DOHH2 (cell line): ENCODE measurements at regions not wholly inside any gene's neighbourhood (a gene's known extent, or its start where the extent isn't known, plus 50 kb on each side); places are given as distances from the start of the nearest gene placed in this dataset.

ENCODE experiments used
- H3F3A ChIP-seq: fragments of 200-600 bp; sonication (generic), shearing (Covaris generic); 2 replicates; pipeline ENCODE4 v1.6.0; 2016; ENCODE audit warnings: antibody characterized with exemption, mild to moderate bottlenecking; ENCODE audit not compliant: control insufficient read depth, insufficient read depth
- H3K27ac ChIP-seq: fragments of 200-600 bp; sonication (generic); 2 replicates; pipeline ENCODE4 v1.5.1; 2014; ENCODE audit warnings: low read depth, mild to moderate bottlenecking, low read length, moderate library complexity
- H3K27me3 ChIP-seq: fragments of 200-600 bp; sonication (generic); 2 replicates; pipeline ENCODE4 v1.6.1; 2014; ENCODE audit warnings: mild to moderate bottlenecking, low read length, mixed read lengths; ENCODE audit not compliant: control insufficient read depth
- H3K36me3 ChIP-seq: fragments of 200-600 bp; sonication (generic); 2 replicates; pipeline ENCODE4 v1.6.1; 2014; ENCODE audit warnings: mild to moderate bottlenecking, low read length, moderate library complexity, mixed read lengths; ENCODE audit not compliant: control insufficient read depth
- H3K4me1 ChIP-seq: fragments of 200-600 bp; sonication (generic); 2 replicates; pipeline ENCODE4 v1.6.1; 2014; ENCODE audit warnings: mild to moderate bottlenecking, low read length, mixed read lengths; ENCODE audit not compliant: control insufficient read depth
- H3K4me2 ChIP-seq: fragments of 200-600 bp; sonication (generic); 2 replicates; pipeline ENCODE4 v1.6.0; 2014; ENCODE audit warnings: mild to moderate bottlenecking, low read length, moderate library complexity
- H3K4me3 ChIP-seq: fragments of 200-600 bp; sonication (generic); 2 replicates; pipeline ENCODE4 v1.5.1; 2014; ENCODE audit warnings: mild to moderate bottlenecking, low read length, mixed read lengths
- H3K79me2 ChIP-seq: fragments of 200-600 bp; sonication (generic); 2 replicates; pipeline ENCODE4 v1.6.1; 2014; ENCODE audit warnings: mild to moderate bottlenecking, low read length, mixed read lengths; ENCODE audit not compliant: control insufficient read depth
- H3K9me2 ChIP-seq: fragments of 200-600 bp; sonication (generic); replicated peaks from 2 replicates; pipeline ENCODE4 v1.6.1; 2014; ENCODE audit warnings: mild to moderate bottlenecking, low read length, mixed read lengths; ENCODE audit not compliant: control insufficient read depth
- H3K9me3 ChIP-seq: fragments of 200-600 bp; sonication (generic); 2 replicates; pipeline ENCODE4 v1.6.1; 2014; ENCODE audit warnings: antibody characterized with exemption, low read length, mixed read lengths; ENCODE audit not compliant: control insufficient read depth, insufficient read depth
- H4K20me1 ChIP-seq: fragments of 200-600 bp; sonication (generic); 2 replicates; pipeline ENCODE4 v1.6.0; 2014; ENCODE audit warnings: low read depth, mild to moderate bottlenecking, antibody characterized with exemption, low read length, moderate library complexity; ENCODE audit not compliant: control insufficient read depth, insufficient read depth
- CTCF ChIP-seq: fragments of 200-600 bp; sonication (generic); IDR thresholded peaks from one replicate; pipeline ENCODE4 v1.5.1; 2014; ENCODE audit warnings: antibody characterized with exemption, mild to moderate bottlenecking, low read depth, low read length; ENCODE audit not compliant: poor library complexity, severe bottlenecking
- EZH2phosphoT487 ChIP-seq: fragments of 200-600 bp; sonication (generic); IDR thresholded peaks from 2 replicates; pipeline ENCODE4 v1.6.1; 2017; ENCODE audit warnings: borderline replicate concordance, mild to moderate bottlenecking, antibody characterized with exemption, low read length, moderate library complexity, mixed read lengths

DNA sequence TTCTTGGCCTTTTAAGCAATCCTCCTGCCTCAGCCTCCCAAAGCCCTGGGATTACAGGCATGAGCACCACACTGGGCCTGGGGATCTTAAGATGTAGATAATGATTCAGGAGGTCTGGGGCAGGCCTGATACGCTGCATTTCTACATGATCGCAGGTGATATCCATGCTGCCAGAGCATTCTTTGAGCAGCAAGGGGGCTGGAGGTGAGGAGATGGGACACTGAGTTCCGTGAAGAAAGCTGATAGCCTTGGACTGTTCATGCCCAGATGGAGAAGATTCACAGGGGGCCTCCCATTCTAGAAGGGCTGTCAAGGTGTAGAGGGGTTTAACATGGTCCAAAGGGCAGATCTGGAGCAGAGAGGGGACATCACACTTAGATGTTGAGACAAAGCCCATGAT is 480.3 kb downstream of the RPS24 start:
- Histone ChIP-seq H3K4me2 (no peak overlapping the region), H3K4me3 (no peak overlapping the region), H3K9me2 (no peaks in the 10 kb centered on the region), H3K4me1 (no peaks in the 10 kb centered on the region), H3K36me3 (no peaks in the 10 kb centered on the region), H3F3A (no peaks in the 10 kb centered on the region), H3K27ac (no peak overlapping the region), H3K9me3 (no peaks in the 10 kb centered on the region), H4K20me1 (no peaks in the 10 kb centered on the region), H3K79me2 (no peaks in the 10 kb centered on the region), H3K27me3 (peaks cover 2% of the 10 kb centered on the region; the same call in 1 of the 2 replicates)
- TF ChIP-seq CTCF (no peak), EZH2phosphoT487 (no peak)

DNA sequence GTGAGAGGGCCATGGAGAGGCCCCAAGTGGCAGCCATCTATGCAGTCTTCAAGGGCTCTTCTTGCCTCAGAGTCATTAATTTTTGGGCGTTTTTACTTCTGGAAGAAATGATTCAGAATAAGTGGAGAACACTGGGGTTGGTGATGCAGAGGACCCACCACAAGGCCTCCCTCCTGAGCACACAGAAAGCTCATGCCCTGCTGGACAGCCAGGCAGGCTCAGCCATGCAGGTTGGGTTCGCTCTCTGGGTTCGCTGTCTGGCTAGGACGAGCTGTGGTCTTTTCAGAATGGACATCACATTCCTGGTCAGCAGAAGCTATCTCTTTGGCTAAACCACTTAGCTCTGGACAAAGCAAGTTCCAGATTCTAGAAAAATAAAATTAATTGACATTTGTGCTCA is 480.8 kb downstream of the RPS24 start:
- no peak for TF ChIP-seq CTCF
- no peak for TF ChIP-seq EZH2phosphoT487
- Histone ChIP-seq H4K20me1 (no peaks in the 10 kb centered on the region), H3K4me3 (no peak overlapping the region), H3K4me2 (no peak overlapping the region), H3K36me3 (no peaks in the 10 kb centered on the region), H3K79me2 (no peaks in the 10 kb centered on the region), H3K9me3 (no peaks in the 10 kb centered on the region), H3K27me3 (peaks cover 2% of the 10 kb centered on the region; the same call in 1 of the 2 replicates), H3F3A (no peaks in the 10 kb centered on the region), H3K4me1 (no peaks in the 10 kb centered on the region), H3K27ac (no peak overlapping the region), H3K9me2 (no peaks in the 10 kb centered on the region)

DNA sequence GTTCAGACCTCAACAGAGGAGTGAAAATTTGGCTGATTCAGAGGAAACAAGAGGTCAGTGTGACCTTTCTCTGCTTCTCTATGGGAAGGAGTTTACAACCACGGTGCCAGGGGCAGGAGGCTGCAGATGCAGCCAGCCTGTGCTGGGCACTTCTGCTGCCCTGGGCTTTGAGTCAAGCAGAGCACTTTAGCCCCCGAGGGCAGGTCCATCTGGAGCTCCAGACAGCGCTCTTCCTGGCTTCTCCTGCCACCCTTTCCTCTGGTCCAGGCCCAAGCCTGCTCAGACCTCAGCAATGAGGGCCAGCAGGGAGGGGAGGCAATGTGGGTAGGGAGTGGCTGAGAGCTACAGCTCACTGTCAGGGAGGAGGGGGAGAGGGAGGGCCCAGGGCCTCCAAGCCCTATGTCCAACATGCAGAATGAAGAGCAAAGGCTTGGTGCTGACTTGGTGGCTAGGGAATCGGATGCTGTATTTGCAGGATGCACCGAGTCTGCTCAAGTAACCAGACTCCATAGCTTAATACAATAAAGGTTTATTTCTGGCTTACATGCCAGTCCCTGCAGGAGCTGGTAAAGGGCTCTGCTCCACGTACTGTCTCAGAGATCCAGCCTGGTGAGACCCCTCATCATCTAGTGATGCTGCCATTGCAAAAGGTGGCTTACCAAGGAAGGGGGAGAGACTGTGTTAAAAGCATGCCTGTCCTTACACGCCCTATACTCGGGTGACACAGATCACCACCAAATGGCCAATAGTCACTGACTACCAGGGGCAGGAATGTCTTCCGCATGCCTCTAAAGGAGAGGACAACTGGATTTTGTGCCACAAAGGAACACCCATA is 481.6 kb downstream of the RPS24 start:
- peaks cover 2% of the 10 kb centered on the region; the same call in 1 of the 2 replicates for H3K27me3 ChIP-seq
- no peak overlapping the region for H3K27ac ChIP-seq
- H3K79me2 ChIP-seq: no peaks in the 10 kb centered on the region
- H3K9me2 ChIP-seq: no peaks in the 10 kb centered on the region
- no peaks in the 10 kb centered on the region for H4K20me1 ChIP-seq
- H3K4me1 ChIP-seq: no peaks in the 10 kb centered on the region
- TF ChIP-seq EZH2phosphoT487: no peak
- no peak for TF ChIP-seq CTCF
- H3K4me2 ChIP-seq: no peak overlapping the region
- no peak overlapping the region for H3K4me3 ChIP-seq
- H3K9me3 ChIP-seq: no peaks in the 10 kb centered on the region
- no peaks in the 10 kb centered on the region for H3F3A ChIP-seq
- H3K36me3 ChIP-seq: no peaks in the 10 kb centered on the region
